SK-N-SH (cell line): ENCODE measurements at regions not wholly inside any gene's neighbourhood (a gene's known extent, or its start where the extent isn't known, plus 50 kb on each side); places are given as distances from the start of the nearest gene placed in this dataset.

Source experiments
- EZH2phosphoT487 ChIP-seq: fragments of 200-600 bp; sonication (generic); IDR thresholded peaks from 2 replicates; pipeline ENCODE4 v1.6.1; 2017; ENCODE audit warnings: low read depth, mixed run types, mild to moderate bottlenecking, antibody characterized with exemption, moderate library complexity, borderline replicate concordance
- REST ChIP-seq: IDR thresholded peaks from 2 replicates; pipeline ENCODE4 v1.6.1; 2012; ENCODE audit warnings: mild to moderate bottlenecking, low read depth, low read length, moderate library complexity

- TF ChIP-seq EZH2phosphoT487 (no peak), REST (no peak)
Observed at GRCh38 chr12:87094356-87094755, 838.2 kb upstream of the MGAT4C start.
